K562 (cell line): ENCODE measurements at regions not wholly inside any gene's neighbourhood (a gene's known extent, or its start where the extent isn't known, plus 50 kb on each side); places are given as distances from the start of the nearest gene placed in this dataset.

Source experiments
- ATAC-seq: fragments of 200-7000 bp; cut with Tn5 transposase; 3 replicates; pipeline ENCODE4 v1.9.1; 2020; ENCODE audit warnings: moderate library complexity
- BruUV-seq: library from RNA; stranded (reverse); fragments of 400-500 nt; replicated peaks from 2 replicates; lab custom pipeline; 2021; lab: Mats Ljungman, UMichigan
- CTCF ChIA-PET: fragments of 300-600 bp; formaldehyde crosslinking; extraction: SDS; loops from one replicate; lab custom pipeline; 2021; ENCODE audit warnings: low intra/inter-chr PET ratio; lab: Yijun Ruan, JAX
- POLR2A ChIA-PET: fragments of 300-600, 350-650 bp; sonication (Branson Sonifier 250); formaldehyde crosslinking; extraction: SDS; loops from one replicate; lab custom pipeline; 2021; ENCODE audit warnings: antibody characterized with exemption, inconsistent platforms; lab: Yijun Ruan, JAX
- DNase-seq, 4 experiments: peaks; one replicate each; pipeline versions ENCODE4 v3.0.0 to v3.0.0-alpha.2; 2011 to 2018; ENCODE audit warnings: low spot score in 3 of 4, mixed read lengths in 3 of 4; ENCODE audit errors: extremely low read depth in 1 of 4
- FAIRE-seq: peaks from 2 replicates; lab custom pipeline; 2011; peaks lifted over from hg19 to GRCh38; lab: Jason Lieb, UNC
- H2AFZ ChIP-seq: 2 replicates; pipeline ENCODE4 v1.6.0; 2011; ENCODE audit warnings: low read depth, low read length, control low read depth, inconsistent platforms
- H3K27ac ChIP-seq: fragments of 200-600 bp; 3 replicates; pipeline ENCODE4 v1.8.0; 2011; ENCODE audit warnings: low read depth, mild to moderate bottlenecking, control low read depth, inconsistent platforms, low read length, moderate library complexity, mixed read lengths; ENCODE audit errors: extremely low read depth
- H3K27me3 ChIP-seq, 2 experiments: fragments of 300-600 bp in 1 of 2; 2 replicates in 1 of 2; 3 replicates in 1 of 2; pipeline versions ENCODE4 v1.6.0 to v1.8.0; 2011; ENCODE audit warnings: inconsistent platforms in 2 of 2, low read length in 2 of 2, mild to moderate bottlenecking in 1 of 2, mixed read lengths in 1 of 2, moderate library complexity in 1 of 2; ENCODE audit not compliant: control insufficient read depth in 2 of 2, insufficient read depth in 2 of 2
- H3K36me3 ChIP-seq: fragments of 300-600 bp; 3 replicates; pipeline ENCODE4 v1.8.0; 2011; ENCODE audit warnings: mild to moderate bottlenecking, low read length, inconsistent platforms; ENCODE audit not compliant: control insufficient read depth, insufficient read depth
- H3K4me1 ChIP-seq, 2 experiments: fragments of 200-600 bp in 1 of 2; replicated peaks in 1 of 2; 2 replicates in 1 of 2; 3 replicates in 1 of 2; pipeline versions ENCODE4 v1.5.1 to v1.8.0; 2011; ENCODE audit warnings: inconsistent platforms in 2 of 2, low read length in 2 of 2, mild to moderate bottlenecking in 1 of 2, mixed read lengths in 1 of 2, moderate library complexity in 1 of 2; ENCODE audit not compliant: control insufficient read depth in 2 of 2, insufficient read depth in 2 of 2
- H3K4me2 ChIP-seq: 2 replicates; pipeline ENCODE4 v1.6.1; 2011; ENCODE audit warnings: low read length, control low read depth, inconsistent platforms, mixed read lengths; ENCODE audit not compliant: insufficient read depth
- H3K4me3 ChIP-seq: fragments of 200-600 bp; sonication (generic), shearing (Covaris generic); 2 replicates; pipeline ENCODE4 v1.5.1; 2016; ENCODE audit warnings: control low read depth, inconsistent platforms
- H3K79me2 ChIP-seq: fragments of 200-600 bp; 3 replicates; pipeline ENCODE4 v1.8.0; 2011; ENCODE audit warnings: low read length, inconsistent platforms; ENCODE audit not compliant: control insufficient read depth, insufficient read depth
- H3K9ac ChIP-seq, 2 experiments: 2 replicates each; pipeline versions ENCODE4 v1.6.0 to v1.6.1; 2011; ENCODE audit warnings: low read depth in 2 of 2, low read length in 2 of 2, control low read depth in 1 of 2, inconsistent platforms in 1 of 2, mild to moderate bottlenecking in 1 of 2, mixed read lengths in 1 of 2; ENCODE audit not compliant: insufficient read depth in 1 of 2
- H3K9me1 ChIP-seq: one replicate; pipeline ENCODE4 v1.6.0; 2011; ENCODE audit warnings: inconsistent platforms, mild to moderate bottlenecking, low read length, moderate library complexity; ENCODE audit not compliant: control insufficient read depth, insufficient read depth
- H3K9me3 ChIP-seq: replicated peaks from 2 replicates; pipeline ENCODE4 v1.5.1; 2011; ENCODE audit warnings: low read depth, low read length, inconsistent platforms; ENCODE audit not compliant: control insufficient read depth, insufficient read depth
- H4K20me1 ChIP-seq: replicated peaks from 2 replicates; pipeline ENCODE4 v1.6.1; 2011; ENCODE audit warnings: low read length, inconsistent platforms, mixed read lengths; ENCODE audit not compliant: control insufficient read depth, insufficient read depth
- BHLHE40 ChIP-seq: IDR thresholded peaks from 2 replicates; pipeline ENCODE4 v1.6.1; 2011; ENCODE audit warnings: low read length, improper control_type of control experiment
- CREB1 ChIP-seq, 2 experiments: sonication (generic) in 1 of 2; formaldehyde crosslinking in 1 of 2; IDR thresholded peaks; 2 replicates each; pipeline versions ENCODE4 v1.6.1 to v1.8.0; 2012 to 2022; ENCODE audit warnings: inconsistent platforms in 1 of 2, mild to moderate bottlenecking in 1 of 2, missing genetic modification reagents in 1 of 2, moderate library complexity in 1 of 2
- FOSL1 ChIP-seq: fragments of 200-800 bp; sonication (Bioruptor generic); conservative IDR thresholded peaks from 2 replicates; pipeline ENCODE4 v1.6.1; 2016; ENCODE audit warnings: missing genetic modification characterization, missing compliant biosample characterization
- NR2C2 ChIP-seq, 2 experiments: fragments of 200-800 bp in 1 of 2; sonication (Bioruptor generic) in 1 of 2; sonication (generic) in 1 of 2; formaldehyde crosslinking in 1 of 2; IDR thresholded peaks; 2 replicates each; pipeline versions ENCODE4 v1.6.1 to v1.8.0; 2016 to 2022; ENCODE audit warnings: mild to moderate bottlenecking in 1 of 2, missing compliant biosample characterization in 1 of 2, missing genetic modification characterization in 1 of 2, missing genetic modification reagents in 1 of 2
- OTX1 ChIP-seq: fragments of 450-650 bp; formaldehyde crosslinking; IDR thresholded peaks from 2 replicates; pipeline ENCODE4 v1.4.0; 2022; ENCODE audit warnings: mild to moderate bottlenecking
- PYGO2 ChIP-seq: fragments of 450-650 bp; IDR thresholded peaks from 2 replicates; pipeline ENCODE4 v1.6.1; 2016; ENCODE audit warnings: mild to moderate bottlenecking, missing genetic modification characterization, moderate library complexity, missing compliant biosample characterization
- SAP30 ChIP-seq: fragments of 200-600 bp; sonication (generic); IDR thresholded peaks from 2 replicates; pipeline ENCODE4 v1.6.1; 2012; ENCODE audit warnings: borderline replicate concordance, low read depth, mild to moderate bottlenecking, moderate library complexity, low read length, control low read depth, inconsistent platforms; ENCODE audit not compliant: insufficient read depth, poor library complexity, severe bottlenecking
- SMAD1 ChIP-seq: fragments of 150-350 bp; IDR thresholded peaks from 2 replicates; pipeline ENCODE4 v1.6.1; 2014; ENCODE audit warnings: low read length, low read depth; ENCODE audit not compliant: partially characterized antibody
- SMAD4 ChIP-seq: fragments of 250-450 bp; sonication (Bioruptor Pico); conservative IDR thresholded peaks from 2 replicates; pipeline ENCODE4 v1.8.0; 2021; ENCODE audit warnings: inconsistent platforms, mild to moderate bottlenecking, moderate library complexity
- TBP ChIP-seq: optimal IDR thresholded peaks from 2 replicates; pipeline ENCODE3; 2011; ENCODE audit warnings: low read depth, low read length, improper control_type of control experiment
- ZBED1 ChIP-seq: IDR thresholded peaks from 2 replicates; pipeline ENCODE4 v1.6.1; 2014
- ZNF121 ChIP-seq: sonication (generic); formaldehyde crosslinking; conservative IDR thresholded peaks from 2 replicates; pipeline ENCODE4 v1.8.0; 2022; ENCODE audit warnings: missing genetic modification reagents
- ZNF589 ChIP-seq: fragments of 200-800 bp; sonication (Bioruptor generic); IDR thresholded peaks from 2 replicates; pipeline ENCODE4 v1.6.1; 2016; ENCODE audit warnings: low read depth, missing genetic modification characterization, missing compliant biosample characterization
- ZNF79 ChIP-seq: fragments of 250-450 bp; sonication (Bioruptor Pico); IDR thresholded peaks from 2 replicates; pipeline ENCODE4 v1.4.0; 2020; ENCODE audit warnings: low read depth, mild to moderate bottlenecking, moderate library complexity
- WGBS: fragments of 100-300 bp; shearing (Covaris generic); methylation state at CpG from one replicate; pipeline ENCODE4 v1.1.6; 2016; ENCODE audit warnings: low coverage, mixed read lengths; ENCODE audit not compliant: insufficient coverage; ENCODE audit errors: missing lambda C conversion rate; 5-methylcytosine and 5-hydroxymethylcytosine counted together
- in situ Hi-C: fragments of 300-500 bp; cut with MboI; formaldehyde crosslinking; loops from 4 replicates; pipeline ENCODE4 v1.15.0; 2018; ENCODE audit warnings: inconsistent platforms, mixed read lengths
- intact Hi-C: fragments of 100-400 bp; cut with micrococcal nuclease; formaldehyde crosslinking; loops from 2 replicates; pipeline ENCODE4 v1.14.2; 2022

DNA sequence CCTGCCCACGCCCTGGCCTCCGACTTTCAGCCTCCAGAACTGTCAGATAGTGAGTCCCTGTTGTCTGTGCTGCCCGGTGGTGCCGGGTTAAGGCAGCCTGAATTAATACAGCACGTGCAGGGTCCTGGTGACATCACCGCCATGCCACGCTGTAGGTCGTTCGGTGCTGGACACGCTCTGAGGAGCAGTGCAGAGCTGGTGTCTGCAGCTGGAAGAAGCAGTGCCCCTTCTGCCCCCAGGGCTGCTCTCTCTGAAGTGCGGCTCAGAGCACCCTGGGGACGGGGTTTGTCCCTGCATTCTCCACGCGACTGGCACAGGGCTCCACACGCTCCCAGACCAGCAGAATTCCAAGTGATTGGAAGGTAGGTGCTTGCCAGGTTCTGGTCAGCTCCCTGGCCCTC lies 831.5 kb downstream of the TBC1D22A start:
- in situ Hi-C loops, result loop anchor here (25.0 kb wide), 1 partner anchor 893 kb away; a partner anchor contains a TSS

GRCh38 chr22:47593291-47593690 lies 830.8 kb downstream of the TBC1D22A start:
- CTCF ChIA-PET, result no interaction called here
- H3K9me1 ChIP-seq, result no peaks in the 10 kb centered on the region
- no peak overlapping the region for H2AFZ ChIP-seq
- H3K79me2 ChIP-seq, result no peaks in the 10 kb centered on the region
- H3K9me3 ChIP-seq, result no peaks in the 10 kb centered on the region
- no peaks in the 10 kb centered on the region; the same call in 1 of the 2 replicates for H4K20me1 ChIP-seq
- H3K36me3 ChIP-seq, result no peaks in the 10 kb centered on the region
- in situ Hi-C loops (loop anchor here (25.0 kb wide), 1 partner anchor 894 kb away; a partner anchor contains a TSS), intact Hi-C loops (no loop called here)
- 5% methylated on average over 13 of the region's 13 CpGs for WGBS
- no peak for FAIRE-seq
- peaks cover 15 to 42% of the 10 kb centered on the region in 2 experiments; a peak in 4 of 5 replicates for H3K27me3 ChIP-seq
- ATAC-seq, result no peak
- H3K27ac ChIP-seq, result no peak overlapping the region
- no peaks in the 10 kb centered on the region for H3K4me1 ChIP-seq
- H3K4me2 ChIP-seq, result no peak overlapping the region
- no TSS peak for BruUV-seq
- POLR2A ChIA-PET, result no interaction called here
- no peak overlapping the region for H3K4me3 ChIP-seq
- no peak for DNase-seq
- H3K9ac ChIP-seq, result no peak overlapping the region
- no peak for TF ChIP-seq TBP
- no peak for TF ChIP-seq FOSL1 (tag)
- TF ChIP-seq SAP30, result no peak
- TF ChIP-seq SMAD4 (CRISPR knock-in tag), result no peak
- TF ChIP-seq NR2C2 (CRISPR knock-in tag; IDR thresholded peaks at IDR 0.05), result no peak
- TF ChIP-seq NR2C2 (tag; IDR thresholded peaks at IDR 0.05), result no peak
- TF ChIP-seq SMAD1, result no peak
- no peak for TF ChIP-seq ZNF589

More for the DNA sequence above, 831.5 kb downstream of the TBC1D22A start:
- ChIA-PET POLR2A (no interaction called here), CTCF (no interaction called here)
- Histone ChIP-seq H3K9me3 (no peaks in the 10 kb centered on the region), H3K4me3 (no peak overlapping the region), H3K36me3 (no peaks in the 10 kb centered on the region), H4K20me1 (no peaks in the 10 kb centered on the region), H3K79me2 (no peaks in the 10 kb centered on the region), H3K4me2 (no peak overlapping the region), H3K27ac (no peak overlapping the region), H2AFZ (no peak overlapping the region), H3K27me3 (peaks cover 15 to 38% of the 10 kb centered on the region in 2 experiments; a peak in 4 of 5 replicates), H3K9ac (no peak overlapping the region), H3K4me1 (no peaks in the 10 kb centered on the region), H3K9me1 (no peaks in the 10 kb centered on the region)
- BruUV-seq, result no TSS peak
- WGBS, result 1% methylated on average over 15 of the region's 15 CpGs
- FAIRE-seq (no peak), DNase-seq (no peak), ATAC-seq (no peak)
- TF ChIP-seq ZNF121 (CRISPR knock-in tag) (no peak), ZBED1 (no peak), OTX1 (CRISPR knock-in tag) (no peak), CREB1 (IDR thresholded peaks at IDR 0.05) (no peak), CREB1 (CRISPR knock-in tag; IDR thresholded peaks at IDR 0.05) (no peak), ZNF79 (CRISPR knock-in tag) (no peak), PYGO2 (tag) (no peak), BHLHE40 (no peak)
- intact Hi-C loops, result no loop called here
